ENCODE measurements at regions not wholly inside any gene's neighbourhood (a gene's known extent, or its start where the extent isn't known, plus 50 kb on each side); places are given as distances from the start of the nearest gene placed in this dataset.

GRCh38 chr9:28234133-28234893 lies 661.0 kb upstream of the C9orf72 start:
- DNase-seq = no peak

- no peak for DNase-seq
Observed at GRCh38 chr9:28234894-28235277, 661.6 kb upstream of the C9orf72 start.

GRCh38 chr9:28249424-28249823 lies 676.1 kb upstream of the C9orf72 start:
- DNase-seq = no peak

- DNase-seq = no peak
Observed at GRCh38 chr9:28255174-28255573, 681.9 kb upstream of the C9orf72 start.

GRCh38 chr9:28260330-28260729 lies 687.0 kb upstream of the C9orf72 start:
- DNase-seq = no peak

- DNase-seq = no peak
Observed at GRCh38 chr9:28264368-28264767, 691.1 kb upstream of the C9orf72 start.

- DNase-seq = no peak
Observed at GRCh38 chr9:28267351-28267750, 694.1 kb upstream of the C9orf72 start.

GRCh38 chr9:28270156-28270555 lies 696.9 kb upstream of the C9orf72 start:
- no peak for DNase-seq

GRCh38 chr9:28272127-28272526 lies 698.8 kb upstream of the C9orf72 start:
- DNase-seq = no peak

- DNase-seq = no peak
Observed at GRCh38 chr9:28287455-28287854, 714.2 kb upstream of the C9orf72 start.

- no peak for DNase-seq
Observed at GRCh38 chr9:28289746-28290145, 716.5 kb upstream of the C9orf72 start.

- DNase-seq = no peak
Observed at GRCh38 chr9:28293369-28294090, 720.2 kb upstream of the C9orf72 start.

- no peak for DNase-seq
Observed at GRCh38 chr9:28301281-28301680, 728.0 kb upstream of the C9orf72 start.

- DNase-seq = no peak
Observed at GRCh38 chr9:28317745-28318144, 744.5 kb upstream of the C9orf72 start.

- DNase-seq = no peak
Observed at GRCh38 chr9:28318515-28318914, 745.2 kb upstream of the C9orf72 start.

GRCh38 chr9:28319981-28320380 lies 746.7 kb upstream of the C9orf72 start:
- DNase-seq = no peak

- DNase-seq = no peak
Observed at GRCh38 chr9:28320616-28321015, 747.3 kb upstream of the C9orf72 start.

GRCh38 chr9:28329323-28329722 lies 756.0 kb upstream of the C9orf72 start:
- DNase-seq = no peak

- no peak for DNase-seq
Observed at GRCh38 chr9:28332648-28333047, 759.4 kb upstream of the C9orf72 start.

GRCh38 chr9:28341913-28342312 lies 768.6 kb upstream of the C9orf72 start:
- no peak for DNase-seq

GRCh38 chr9:28342815-28343338 lies 769.6 kb upstream of the C9orf72 start:
- DNase-seq = no peak

GRCh38 chr9:28363151-28363562 lies 789.9 kb upstream of the C9orf72 start:
- no peak for DNase-seq

GRCh38 chr9:28365020-28365640 lies 791.8 kb upstream of the C9orf72 start:
- DNase-seq = no peak

GRCh38 chr9:28365728-28366127 lies 792.4 kb upstream of the C9orf72 start:
- DNase-seq = no peak
